Fibroblast of lung (primary cell): ENCODE measurements at regions not wholly inside any gene's neighbourhood (a gene's known extent, or its start where the extent isn't known, plus 50 kb on each side); places are given as distances from the start of the nearest gene placed in this dataset.

Source experiments
- CTCF ChIP-seq, 2 donors: IDR thresholded peaks in 1 of 2; conservative IDR thresholded peaks in 1 of 2; 1 replicate in 1 of 2; 2 replicates in 1 of 2; pipeline ENCODE4 v1.5.1; 2011 to 2012; ENCODE audit warnings: low read length in 2 of 2, control low read depth in 1 of 2, inconsistent platforms in 1 of 2, low read depth in 1 of 2, mild to moderate bottlenecking in 1 of 2
- EZH2 ChIP-seq: IDR thresholded peaks from 2 replicates; pipeline ENCODE4 v1.5.1; 2012; ENCODE audit warnings: low read length, control low read depth, mild to moderate bottlenecking; ENCODE audit errors: missing control alignments

DNA sequence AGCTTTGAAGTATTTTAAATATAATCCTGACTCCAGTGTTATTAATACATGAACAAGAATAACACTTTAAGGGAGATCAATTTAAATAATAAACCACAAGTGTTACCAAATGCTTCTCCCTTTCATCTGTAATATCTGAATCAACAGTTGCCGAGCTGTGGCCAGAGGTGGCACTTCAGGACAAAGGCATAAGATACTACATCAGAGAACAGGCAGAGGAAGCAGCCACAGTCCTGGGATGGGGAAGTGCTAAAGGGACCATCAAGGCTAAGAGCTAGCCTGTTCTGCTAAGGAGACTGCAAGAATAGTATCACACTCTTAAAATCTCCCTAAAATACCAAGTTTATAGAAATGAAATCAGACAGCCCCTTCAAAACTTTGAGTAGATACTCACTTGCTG is 378.2 kb upstream of the PRKCQ start:
- TF ChIP-seq CTCF (conservative IDR thresholded peaks at IDR 0.05 in 1 of 2, IDR thresholded peaks at IDR 0.05 in 1 of 2; ENCODE audit: low read depth in 1 of 2, low read length in 2 of 2) = no peak
- no peak for TF ChIP-seq EZH2
